SK-N-SH (cell line): ENCODE measurements at regions not wholly inside any gene's neighbourhood (a gene's known extent, or its start where the extent isn't known, plus 50 kb on each side); places are given as distances from the start of the nearest gene placed in this dataset.

ENCODE experiments used
- CTCF ChIA-PET: fragments of 300-600, 350-600 bp; formaldehyde crosslinking; extraction: SDS; loops from one replicate; lab custom pipeline; 2021; lab: Yijun Ruan, JAX
- POLR2A ChIA-PET: fragments of 350-600 bp; sonication (Branson Sonifier 250); formaldehyde crosslinking; extraction: SDS; loops from one replicate; lab custom pipeline; 2020; ENCODE audit warnings: antibody characterized with exemption, inconsistent platforms; lab: Yijun Ruan, JAX
- DNase-seq: peaks from one replicate; pipeline ENCODE4 v3.0.0; 2012
- H2AFZ ChIP-seq: fragments of 200-600 bp; sonication (generic); 2 replicates; pipeline ENCODE4 v1.8.1; 2016; ENCODE audit warnings: antibody characterized with exemption, mild to moderate bottlenecking, low read depth
- H3F3A ChIP-seq: fragments of 200-600 bp; sonication (generic); replicated peaks from 2 replicates; pipeline ENCODE3; 2016; ENCODE audit warnings: antibody characterized with exemption, mild to moderate bottlenecking; ENCODE audit not compliant: insufficient read depth
- H3K27ac ChIP-seq, 2 experiments: fragments of 200-500 bp in 1 of 2; fragments of 200-600 bp in 1 of 2; sonication (Bioruptor generic) in 1 of 2; sonication (generic), shearing (Covaris generic) in 1 of 2; 2 replicates each; pipeline versions ENCODE4 v1.5.1 to v1.6.1; 2014 to 2016; ENCODE audit warnings: low read depth in 2 of 2, inconsistent platforms in 1 of 2, low read length in 1 of 2, mild to moderate bottlenecking in 1 of 2, mixed read lengths in 1 of 2
- H3K27me3 ChIP-seq: fragments of 200-600 bp; sonication (generic), shearing (Covaris generic); 2 replicates; pipeline ENCODE4 v1.6.1; 2016; ENCODE audit warnings: mixed run types; ENCODE audit not compliant: insufficient read depth
- H3K36me3 ChIP-seq, 2 experiments: fragments of 200-500 bp in 1 of 2; fragments of 200-600 bp in 1 of 2; sonication (Bioruptor generic) in 1 of 2; sonication (generic) in 1 of 2; replicated peaks in 1 of 2; 2 replicates each; pipeline versions ENCODE3 to v1.5.1; 2014 to 2016; ENCODE audit warnings: low read length in 1 of 2, mild to moderate bottlenecking in 1 of 2; ENCODE audit not compliant: insufficient read depth in 2 of 2, control insufficient read depth in 1 of 2
- H3K4me1 ChIP-seq, 2 experiments: fragments of 200-500 bp in 1 of 2; fragments of 200-600 bp in 1 of 2; sonication (Bioruptor generic) in 1 of 2; sonication (generic), shearing (Covaris generic) in 1 of 2; 2 replicates each; pipeline versions ENCODE4 v1.5.1 to v1.6.1; 2014 to 2016; ENCODE audit warnings: low read depth in 1 of 2, low read length in 1 of 2, mixed run types in 1 of 2; ENCODE audit not compliant: insufficient read depth in 2 of 2, control insufficient read depth in 1 of 2
- H3K4me2 ChIP-seq: fragments of 200-600 bp; sonication (generic), shearing (Covaris generic); 2 replicates; pipeline ENCODE4 v1.6.1; 2017; ENCODE audit warnings: mixed run types
- H3K4me3 ChIP-seq, 2 experiments: fragments of 200-500 bp in 1 of 2; fragments of 200-600 bp in 1 of 2; sonication (Bioruptor generic) in 1 of 2; sonication (generic), shearing (Covaris generic) in 1 of 2; 2 replicates each; pipeline versions ENCODE4 v1.5.1 to v1.8.1; 2014 to 2016; ENCODE audit warnings: low read depth in 2 of 2, inconsistent platforms in 1 of 2, low read length in 1 of 2, mild to moderate bottlenecking in 1 of 2, mixed read lengths in 1 of 2, moderate library complexity in 1 of 2
- H3K79me2 ChIP-seq: fragments of 200-600 bp; sonication (generic); 2 replicates; pipeline ENCODE4 v1.8.1; 2017; ENCODE audit warnings: mild to moderate bottlenecking; ENCODE audit not compliant: insufficient read depth
- H3K9ac ChIP-seq: fragments of 200-600 bp; sonication (generic); 2 replicates; pipeline ENCODE4 v1.6.1; 2017; ENCODE audit warnings: mixed run types
- H3K9me2 ChIP-seq: fragments of 200-600 bp; sonication (generic); 2 replicates; pipeline ENCODE4 v1.6.1; 2017; ENCODE audit warnings: mixed run types
- H3K9me3 ChIP-seq: fragments of 200-600 bp; sonication (generic); 2 replicates; pipeline ENCODE4 v1.6.1; 2017; ENCODE audit warnings: mixed run types, mild to moderate bottlenecking, moderate library complexity
- H4K20me1 ChIP-seq: fragments of 200-600 bp; sonication (generic); 2 replicates; pipeline ENCODE4 v1.6.1; 2017; ENCODE audit warnings: mild to moderate bottlenecking, mixed run types; ENCODE audit not compliant: insufficient read depth
- CHD2 ChIP-seq: fragments of 150-350 bp; IDR thresholded peaks from 2 replicates; pipeline ENCODE4 v1.6.1; 2018; ENCODE audit warnings: low read length; ENCODE audit not compliant: partially characterized antibody
- EP300 ChIP-seq, 2 experiments: IDR thresholded peaks; 2 replicates each; pipeline versions ENCODE4 v1.4.0 to v1.6.1; 2012; ENCODE audit warnings: borderline replicate concordance in 1 of 2, low read depth in 1 of 2, low read length in 1 of 2
- EZH2phosphoT487 ChIP-seq: fragments of 200-600 bp; sonication (generic); IDR thresholded peaks from 2 replicates; pipeline ENCODE4 v1.6.1; 2017; ENCODE audit warnings: low read depth, mixed run types, mild to moderate bottlenecking, antibody characterized with exemption, moderate library complexity, borderline replicate concordance
- FOSL2 ChIP-seq: IDR thresholded peaks from 2 replicates; pipeline ENCODE4 v1.4.0; 2012; ENCODE audit warnings: low read depth, mild to moderate bottlenecking, moderate library complexity, borderline replicate concordance
- FOXM1 ChIP-seq: IDR thresholded peaks from 2 replicates; pipeline ENCODE4 v1.4.0; 2012; ENCODE audit warnings: low read depth, mild to moderate bottlenecking
- JUND ChIP-seq: IDR thresholded peaks from 2 replicates; pipeline ENCODE4 v1.4.0; 2012
- MAX ChIP-seq: IDR thresholded peaks from 2 replicates; pipeline ENCODE4 v1.4.0; 2012; ENCODE audit warnings: low read depth
- MEF2A ChIP-seq: IDR thresholded peaks from 2 replicates; pipeline ENCODE4 v1.4.0; 2012; ENCODE audit warnings: low read depth, borderline replicate concordance
- NFIC ChIP-seq: IDR thresholded peaks from 2 replicates; pipeline ENCODE4 v1.4.0; 2012; ENCODE audit warnings: borderline replicate concordance
- NRF1 ChIP-seq: IDR thresholded peaks from 2 replicates; pipeline ENCODE4 v1.6.1; 2012; ENCODE audit warnings: low read depth, mild to moderate bottlenecking, low read length
- POLR2AphosphoS5 ChIP-seq: IDR thresholded peaks from 2 replicates; pipeline ENCODE4 v1.6.1; 2012; ENCODE audit warnings: low read depth, low read length
- RXRA ChIP-seq: IDR thresholded peaks from 2 replicates; pipeline ENCODE4 v1.4.0; 2012; ENCODE audit warnings: low read depth, mild to moderate bottlenecking, borderline replicate concordance
- SMC3 ChIP-seq: IDR thresholded peaks from 2 replicates; pipeline ENCODE4 v1.6.1; 2012; ENCODE audit warnings: low read depth, low read length, improper control_type of control experiment
- TCF12 ChIP-seq: IDR thresholded peaks from 2 replicates; pipeline ENCODE4 v1.4.0; 2012
- TEAD4 ChIP-seq: IDR thresholded peaks from 2 replicates; pipeline ENCODE4 v1.4.0; 2012; ENCODE audit warnings: mild to moderate bottlenecking, borderline replicate concordance; ENCODE audit not compliant: insufficient read depth
- ZBTB33 ChIP-seq: IDR thresholded peaks from 2 replicates; pipeline ENCODE4 v1.4.0; 2012; ENCODE audit warnings: low read depth, borderline replicate concordance
- WGBS: methylation state at CpG from one replicate; pipeline ENCODE4 v1.1.6; 2017; ENCODE audit warnings: low lambda C conversion rate; 5-methylcytosine and 5-hydroxymethylcytosine counted together
- TF ChIP-seq, protein P1 (sequence below): fragments of 150-350 bp; IDR thresholded peaks from 2 replicates; pipeline ENCODE4 v1.6.1; 2016; ENCODE audit warnings: mild to moderate bottlenecking, low read depth, low read length
- TF ChIP-seq, protein P2 (sequence below): IDR thresholded peaks from 2 replicates; pipeline ENCODE4 v1.6.1; 2012; ENCODE audit warnings: mild to moderate bottlenecking, low read depth, low read length, moderate library complexity

DNA sequence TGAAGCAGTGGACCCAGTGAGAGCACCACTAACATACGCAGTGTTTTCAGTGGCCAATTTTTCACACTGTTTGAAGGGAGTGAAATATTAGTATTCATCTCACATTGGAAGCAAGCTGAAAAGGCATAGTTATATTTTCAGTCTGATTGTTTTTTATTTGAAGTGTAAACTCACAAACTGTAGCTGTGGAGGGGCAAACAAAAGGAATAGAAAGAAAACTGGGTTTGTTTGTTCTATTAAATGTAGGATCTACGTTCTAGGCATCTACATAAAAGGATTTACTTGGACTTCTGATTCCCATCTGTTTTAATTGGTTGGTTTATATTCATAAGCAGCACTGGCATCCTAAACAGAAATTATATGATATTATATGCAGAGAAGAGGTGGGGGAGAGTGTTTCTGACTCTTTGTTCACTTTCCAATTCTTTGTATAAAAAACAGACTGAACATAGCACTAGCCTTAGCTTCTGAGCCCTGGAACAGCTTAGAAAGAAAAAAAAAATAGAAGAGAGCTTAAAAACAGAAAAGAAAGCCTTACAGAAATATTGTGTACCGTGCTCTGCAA is 447.8 kb upstream of the KCND2 start:
- Histone ChIP-seq H3K27ac (no peak overlapping the region), H3K4me2 (no peak overlapping the region), H3K4me1 (no peaks in the 10 kb centered on the region), H4K20me1 (no peaks in the 10 kb centered on the region), H3K9ac (no peak overlapping the region), H3F3A (no peaks in the 10 kb centered on the region)
- 7% methylated on average over 3 of the region's 3 CpGs for WGBS
- TF ChIP-seq TEAD4, result no peak
- TF ChIP-seq TCF12, result no peak
- TF ChIP-seq MAX, result no peak
- no peak for TF ChIP-seq NFIC
- no peak for TF ChIP-seq ZBTB33
- no peak for TF ChIP-seq NRF1
- TF ChIP-seq JUND, result no peak
- no peak for TF ChIP-seq EZH2phosphoT487
- TF ChIP-seq, protein P1, sequence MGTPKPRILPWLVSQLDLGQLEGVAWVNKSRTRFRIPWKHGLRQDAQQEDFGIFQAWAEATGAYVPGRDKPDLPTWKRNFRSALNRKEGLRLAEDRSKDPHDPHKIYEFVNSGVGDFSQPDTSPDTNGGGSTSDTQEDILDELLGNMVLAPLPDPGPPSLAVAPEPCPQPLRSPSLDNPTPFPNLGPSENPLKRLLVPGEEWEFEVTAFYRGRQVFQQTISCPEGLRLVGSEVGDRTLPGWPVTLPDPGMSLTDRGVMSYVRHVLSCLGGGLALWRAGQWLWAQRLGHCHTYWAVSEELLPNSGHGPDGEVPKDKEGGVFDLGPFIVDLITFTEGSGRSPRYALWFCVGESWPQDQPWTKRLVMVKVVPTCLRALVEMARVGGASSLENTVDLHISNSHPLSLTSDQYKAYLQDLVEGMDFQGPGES, result no peak
- TF ChIP-seq FOSL2, result no peak
- no peak for TF ChIP-seq MEF2A
- no peak for TF ChIP-seq EP300 (IDR thresholded peaks at IDR 0.05; ENCODE audit: borderline replicate concordance in 1 of 2, low read depth in 1 of 2, low read length in 1 of 2)
- no peak for TF ChIP-seq SMC3
- TF ChIP-seq POLR2AphosphoS5, result no peak
- no peak for TF ChIP-seq FOXM1
- TF ChIP-seq, protein P2, sequence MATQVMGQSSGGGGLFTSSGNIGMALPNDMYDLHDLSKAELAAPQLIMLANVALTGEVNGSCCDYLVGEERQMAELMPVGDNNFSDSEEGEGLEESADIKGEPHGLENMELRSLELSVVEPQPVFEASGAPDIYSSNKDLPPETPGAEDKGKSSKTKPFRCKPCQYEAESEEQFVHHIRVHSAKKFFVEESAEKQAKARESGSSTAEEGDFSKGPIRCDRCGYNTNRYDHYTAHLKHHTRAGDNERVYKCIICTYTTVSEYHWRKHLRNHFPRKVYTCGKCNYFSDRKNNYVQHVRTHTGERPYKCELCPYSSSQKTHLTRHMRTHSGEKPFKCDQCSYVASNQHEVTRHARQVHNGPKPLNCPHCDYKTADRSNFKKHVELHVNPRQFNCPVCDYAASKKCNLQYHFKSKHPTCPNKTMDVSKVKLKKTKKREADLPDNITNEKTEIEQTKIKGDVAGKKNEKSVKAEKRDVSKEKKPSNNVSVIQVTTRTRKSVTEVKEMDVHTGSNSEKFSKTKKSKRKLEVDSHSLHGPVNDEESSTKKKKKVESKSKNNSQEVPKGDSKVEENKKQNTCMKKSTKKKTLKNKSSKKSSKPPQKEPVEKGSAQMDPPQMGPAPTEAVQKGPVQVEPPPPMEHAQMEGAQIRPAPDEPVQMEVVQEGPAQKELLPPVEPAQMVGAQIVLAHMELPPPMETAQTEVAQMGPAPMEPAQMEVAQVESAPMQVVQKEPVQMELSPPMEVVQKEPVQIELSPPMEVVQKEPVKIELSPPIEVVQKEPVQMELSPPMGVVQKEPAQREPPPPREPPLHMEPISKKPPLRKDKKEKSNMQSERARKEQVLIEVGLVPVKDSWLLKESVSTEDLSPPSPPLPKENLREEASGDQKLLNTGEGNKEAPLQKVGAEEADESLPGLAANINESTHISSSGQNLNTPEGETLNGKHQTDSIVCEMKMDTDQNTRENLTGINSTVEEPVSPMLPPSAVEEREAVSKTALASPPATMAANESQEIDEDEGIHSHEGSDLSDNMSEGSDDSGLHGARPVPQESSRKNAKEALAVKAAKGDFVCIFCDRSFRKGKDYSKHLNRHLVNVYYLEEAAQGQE, result no peak
- no peak for TF ChIP-seq CHD2
- no peak for TF ChIP-seq RXRA
- TF ChIP-seq, all 33 proteins: peak for 0
- DNase-seq, result no peak
- Histone ChIP-seq H3K36me3 (no peaks in the 10 kb centered on the region), H3K9me2 (no peaks in the 10 kb centered on the region), H3K9me3 (0 out of 2 replicates have a peak, but pooled peaks cover 5% of the 10 kb centered on the region), H2AFZ (no peak overlapping the region), H3K4me3 (no peak overlapping the region), H3K27me3 (no peaks in the 10 kb centered on the region), H3K79me2 (no peaks in the 10 kb centered on the region)
- CTCF ChIA-PET, result no interaction called here
- POLR2A ChIA-PET, result no interaction called here
